HG03139 (cell line): ENCODE measurements at regions not wholly inside any gene's neighbourhood (a gene's known extent, or its start where the extent isn't known, plus 50 kb on each side); places are given as distances from the start of the nearest gene placed in this dataset.

ENCODE experiments used
- ATAC-seq: cut with Tn5 transposase; IDR thresholded peaks from one replicate; pipeline ENCODE4 v1.9.1; 2021; ENCODE audit not compliant: unreplicated experiment

- ATAC-seq, result no peak
These were observed 179.9 kb upstream of the SPAG17 start for GRCh38 chr1:118364882-118365281.

GRCh38 chr1:118363396-118363795 lies 178.4 kb upstream of the SPAG17 start:
- ATAC-seq, result no peak

GRCh38 chr1:118360817-118361216 lies 175.8 kb upstream of the SPAG17 start:
- no peak for ATAC-seq

- no peak for ATAC-seq
These were observed 161.9 kb upstream of the SPAG17 start for GRCh38 chr1:118346936-118347335.

GRCh38 chr1:118340928-118341910 lies 156.2 kb upstream of the SPAG17 start:
- no peak for ATAC-seq

GRCh38 chr1:118339400-118340124 lies 154.5 kb upstream of the SPAG17 start:
- ATAC-seq, result no peak

GRCh38 chr1:118338936-118339335 lies 153.9 kb upstream of the SPAG17 start:
- no peak for ATAC-seq

- ATAC-seq, result no peak
These were observed 152.3 kb upstream of the SPAG17 start for GRCh38 chr1:118337346-118337745.

GRCh38 chr1:118335331-118335732 lies 150.3 kb upstream of the SPAG17 start:
- peak; percentile 85 for ATAC-seq

GRCh38 chr1:118334506-118334905 lies 149.5 kb upstream of the SPAG17 start:
- ATAC-seq, result no peak

GRCh38 chr1:118333601-118334210 lies 148.7 kb upstream of the SPAG17 start:
- ATAC-seq, result no peak

- no peak for ATAC-seq
These were observed 142.1 kb upstream of the SPAG17 start for GRCh38 chr1:118326960-118327629.

GRCh38 chr1:118325550-118326225 lies 140.7 kb upstream of the SPAG17 start:
- no peak for ATAC-seq

GRCh38 chr1:118323246-118323645 lies 138.2 kb upstream of the SPAG17 start:
- ATAC-seq, result no peak

- ATAC-seq, result no peak
These were observed 137.3 kb upstream of the SPAG17 start for GRCh38 chr1:118322331-118322730.

GRCh38 chr1:118321840-118322239 lies 136.8 kb upstream of the SPAG17 start:
- ATAC-seq, result no peak

- no peak for ATAC-seq
These were observed 133.0 kb upstream of the SPAG17 start for GRCh38 chr1:118317842-118318614.

GRCh38 chr1:118306851-118307250 lies 121.8 kb upstream of the SPAG17 start:
- ATAC-seq, result no peak

GRCh38 chr1:118304722-118305359 lies 119.8 kb upstream of the SPAG17 start:
- no peak for ATAC-seq
